Brain microvascular endothelial cell (primary cell): ENCODE measurements at regions not wholly inside any gene's neighbourhood (a gene's known extent, or its start where the extent isn't known, plus 50 kb on each side); places are given as distances from the start of the nearest gene placed in this dataset.

Experiments
- DNase-seq: peaks from one replicate; pipeline ENCODE4 v3.0.0-alpha.2; 2020
- H3K27ac ChIP-seq: fragments of 250-450 bp; sonication (Bioruptor Pico); 2 replicates; pipeline ENCODE4 v1.5.1; 2020; ENCODE audit warnings: mild to moderate bottlenecking, moderate library complexity
- H3K27me3 ChIP-seq: fragments of 250-450 bp; sonication (Bioruptor Pico); replicated peaks from 2 replicates; pipeline ENCODE4 v1.5.1; 2020; ENCODE audit warnings: mild to moderate bottlenecking
- H3K36me3 ChIP-seq: fragments of 250-450 bp; sonication (Bioruptor Pico); replicated peaks from 2 replicates; pipeline ENCODE4 v1.5.1; 2020; ENCODE audit warnings: mild to moderate bottlenecking
- H3K4me3 ChIP-seq: 2 replicates; pipeline ENCODE4 v1.5.1; 2011; ENCODE audit warnings: low read depth, mild to moderate bottlenecking, control low read depth, low read length, moderate library complexity
- in situ Hi-C: cut with HindIII; loops from 2 replicates; pipeline ENCODE4 v1.10.0; 2017; ENCODE audit warnings: low sequenced_read_pairs, low pct_ligation_motif_present
- TF ChIP-seq, protein P1 (sequence below): IDR thresholded peaks from 2 replicates; pipeline ENCODE4 v1.5.1; 2011; ENCODE audit warnings: low read depth, mild to moderate bottlenecking, moderate library complexity, low read length, control low read depth, inconsistent platforms; ENCODE audit errors: missing control alignments

DNA sequence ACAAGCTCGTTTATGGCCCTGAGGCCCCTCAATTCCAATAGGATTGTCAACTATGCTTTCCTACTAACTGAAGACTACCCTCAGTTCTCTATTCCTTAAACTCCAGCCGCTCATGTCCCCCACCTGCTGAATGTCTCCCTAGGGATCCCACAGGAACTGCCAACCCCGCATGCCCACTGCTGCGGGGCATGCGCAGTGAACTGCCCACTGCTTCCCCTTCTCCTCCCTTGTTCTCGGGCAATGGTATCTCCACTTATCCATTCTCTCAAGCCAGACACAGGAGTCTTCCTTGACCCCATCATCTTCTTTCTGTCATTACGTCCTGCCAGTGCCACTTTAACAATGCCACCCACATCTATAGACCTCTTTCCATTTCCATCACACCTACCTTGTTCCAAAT, 90.0 kb downstream of the FGF18 start:
- Histone ChIP-seq H3K27ac (no peak overlapping the region), H3K36me3 (no peaks in the 10 kb centered on the region), H3K27me3 (no peaks in the 10 kb centered on the region), H3K4me3 (no peak overlapping the region)
- in situ Hi-C loops = no loop called here
- DNase-seq = no peak
- TF ChIP-seq, protein P1, sequence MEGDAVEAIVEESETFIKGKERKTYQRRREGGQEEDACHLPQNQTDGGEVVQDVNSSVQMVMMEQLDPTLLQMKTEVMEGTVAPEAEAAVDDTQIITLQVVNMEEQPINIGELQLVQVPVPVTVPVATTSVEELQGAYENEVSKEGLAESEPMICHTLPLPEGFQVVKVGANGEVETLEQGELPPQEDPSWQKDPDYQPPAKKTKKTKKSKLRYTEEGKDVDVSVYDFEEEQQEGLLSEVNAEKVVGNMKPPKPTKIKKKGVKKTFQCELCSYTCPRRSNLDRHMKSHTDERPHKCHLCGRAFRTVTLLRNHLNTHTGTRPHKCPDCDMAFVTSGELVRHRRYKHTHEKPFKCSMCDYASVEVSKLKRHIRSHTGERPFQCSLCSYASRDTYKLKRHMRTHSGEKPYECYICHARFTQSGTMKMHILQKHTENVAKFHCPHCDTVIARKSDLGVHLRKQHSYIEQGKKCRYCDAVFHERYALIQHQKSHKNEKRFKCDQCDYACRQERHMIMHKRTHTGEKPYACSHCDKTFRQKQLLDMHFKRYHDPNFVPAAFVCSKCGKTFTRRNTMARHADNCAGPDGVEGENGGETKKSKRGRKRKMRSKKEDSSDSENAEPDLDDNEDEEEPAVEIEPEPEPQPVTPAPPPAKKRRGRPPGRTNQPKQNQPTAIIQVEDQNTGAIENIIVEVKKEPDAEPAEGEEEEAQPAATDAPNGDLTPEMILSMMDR = no peak

DNA sequence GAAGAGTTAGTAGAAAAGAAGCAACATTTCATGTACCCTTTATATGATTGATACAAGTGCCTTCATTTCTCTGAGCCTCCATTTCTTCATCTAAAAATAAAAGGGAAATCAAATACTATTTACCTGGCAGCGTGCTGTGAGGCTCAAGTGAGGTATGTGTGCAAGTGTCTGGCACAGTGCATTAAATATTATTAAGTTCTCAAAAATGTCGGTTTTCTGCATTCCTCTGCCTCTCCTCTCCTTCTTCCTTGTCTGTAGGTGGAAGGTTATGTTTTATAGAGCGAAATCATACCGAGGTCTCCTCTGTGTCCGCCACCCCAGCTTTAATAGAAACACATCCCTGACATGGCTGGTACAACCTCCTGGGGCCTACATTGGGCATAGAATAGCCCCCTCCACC, 93.0 kb downstream of the FGF18 start:
- Histone ChIP-seq H3K36me3 (no peaks in the 10 kb centered on the region), H3K4me3 (no peak overlapping the region), H3K27me3 (no peaks in the 10 kb centered on the region), H3K27ac (no peak overlapping the region)
- in situ Hi-C loops = no loop called here
- TF ChIP-seq, protein P1 = no peak
- no peak for DNase-seq

DNA sequence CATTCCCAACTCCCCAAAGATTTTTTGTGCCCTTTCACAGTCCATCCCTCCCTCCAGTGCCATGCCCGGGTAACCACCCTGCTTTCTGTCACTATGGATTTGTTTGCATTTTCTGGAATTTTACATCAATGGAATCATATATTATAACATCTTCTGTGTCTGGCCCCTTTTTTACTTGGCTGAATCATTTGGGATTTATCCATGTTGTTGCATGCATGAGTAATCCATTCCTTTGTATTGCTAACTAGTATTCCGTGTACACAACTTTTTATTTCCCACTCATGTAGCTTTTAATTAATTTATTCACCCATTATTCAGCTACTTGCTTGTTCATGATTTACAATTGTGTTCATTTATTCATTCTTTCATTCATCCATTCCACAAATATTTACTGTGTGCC, 94.1 kb downstream of the FGF18 start:
- H3K36me3 ChIP-seq = no peaks in the 10 kb centered on the region
- no peak for DNase-seq
- in situ Hi-C loops = no loop called here
- H3K27ac ChIP-seq = no peak overlapping the region
- TF ChIP-seq, protein P1 = no peak
- H3K4me3 ChIP-seq = no peak overlapping the region
- no peaks in the 10 kb centered on the region for H3K27me3 ChIP-seq

DNA sequence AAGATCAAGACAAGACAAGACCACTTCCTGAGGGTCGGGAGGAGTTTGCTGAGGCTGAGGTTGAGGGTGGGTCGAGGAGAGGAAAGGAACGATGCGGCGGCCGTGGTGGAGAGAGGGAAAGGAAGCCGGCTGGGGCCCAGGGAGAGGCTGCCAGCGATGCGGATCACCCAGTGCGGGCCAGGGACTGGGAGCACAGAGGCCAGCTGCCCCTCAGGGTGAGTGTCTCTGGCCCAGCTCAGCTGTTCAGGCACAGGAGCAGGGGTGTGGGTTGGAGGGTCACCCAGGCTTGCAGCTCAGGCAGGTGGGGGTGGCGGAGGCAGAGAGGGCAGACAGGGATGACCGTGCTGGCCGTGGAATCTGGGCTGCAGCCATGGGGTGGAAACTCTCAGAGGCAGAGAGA, 99.5 kb downstream of the FGF18 start:
- Histone ChIP-seq H3K36me3 (no peaks in the 10 kb centered on the region), H3K27ac (no peak overlapping the region), H3K4me3 (no peak overlapping the region), H3K27me3 (no peaks in the 10 kb centered on the region)
- in situ Hi-C loops = no loop called here
- DNase-seq = no peak
- TF ChIP-seq, protein P1 = no peak

DNA sequence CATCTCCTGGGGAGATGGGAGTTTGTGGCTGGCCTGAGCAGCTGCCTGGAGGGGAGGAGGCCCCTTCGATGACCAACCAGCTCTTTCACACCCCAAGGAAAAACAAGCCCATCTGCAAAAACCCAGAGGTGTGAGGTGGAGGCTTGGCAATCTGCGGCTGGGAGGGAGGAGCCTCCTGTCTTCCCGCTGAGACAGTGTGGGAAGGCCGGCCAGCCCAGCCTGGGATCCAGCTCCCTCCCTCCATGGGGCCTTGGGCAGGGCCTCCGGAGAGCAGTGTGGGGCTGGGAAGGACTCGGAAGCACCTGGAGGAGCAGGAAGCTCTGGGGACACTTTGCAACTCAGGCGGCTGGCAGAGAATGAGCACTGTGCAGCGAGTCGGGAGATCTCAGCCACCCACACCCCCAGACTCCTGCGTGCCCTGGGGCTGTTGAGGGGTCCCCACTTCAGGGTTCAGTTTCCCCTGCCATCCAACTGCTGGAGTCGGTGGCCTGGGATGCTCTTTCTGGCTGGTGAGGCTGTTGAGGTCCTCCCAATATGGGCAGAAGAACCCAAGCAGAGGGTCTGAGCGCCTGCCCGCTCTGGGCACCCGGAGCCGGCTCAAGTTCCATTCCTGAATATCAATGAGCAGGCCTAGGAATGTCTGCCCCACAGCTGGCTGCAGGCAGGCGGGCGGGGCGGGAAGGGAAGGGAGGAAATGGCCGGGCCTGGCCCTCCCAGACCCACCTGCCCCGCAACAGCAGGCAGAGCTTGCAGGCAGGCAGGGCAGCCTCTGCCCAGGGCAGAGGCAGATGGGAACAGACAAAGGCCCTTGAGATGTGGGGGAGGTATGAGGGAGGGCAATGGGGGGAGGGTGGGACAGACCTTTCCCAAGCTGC, 101.1 kb downstream of the FGF18 start:
- peak; percentile 10 for DNase-seq
- Histone ChIP-seq H3K27me3 (no peaks in the 10 kb centered on the region), H3K4me3 (no peak overlapping the region), H3K27ac (peak overlapping the region; percentile 40), H3K36me3 (no peaks in the 10 kb centered on the region)
- in situ Hi-C loops = no loop called here
- TF ChIP-seq, protein P1 = no peak
